NCI-H345 treated with DMSO at 0.1 percent for 48 hours (cell line): ENCODE measurements at regions not wholly inside any gene's neighbourhood (a gene's known extent, or its start where the extent isn't known, plus 50 kb on each side); places are given as distances from the start of the nearest gene placed in this dataset.
"Not testable (repeated sequence)": the region's sequence is repeated elsewhere in the genome, so short reads cannot be mapped to it uniquely, and the experiment has no call there.

ENCODE experiments used
- DNase-seq: peaks from one replicate; lab custom pipeline; 2025; ENCODE audit not compliant: unreplicated experiment; lab: John Stamatoyannopoulos, UW

DNA sequence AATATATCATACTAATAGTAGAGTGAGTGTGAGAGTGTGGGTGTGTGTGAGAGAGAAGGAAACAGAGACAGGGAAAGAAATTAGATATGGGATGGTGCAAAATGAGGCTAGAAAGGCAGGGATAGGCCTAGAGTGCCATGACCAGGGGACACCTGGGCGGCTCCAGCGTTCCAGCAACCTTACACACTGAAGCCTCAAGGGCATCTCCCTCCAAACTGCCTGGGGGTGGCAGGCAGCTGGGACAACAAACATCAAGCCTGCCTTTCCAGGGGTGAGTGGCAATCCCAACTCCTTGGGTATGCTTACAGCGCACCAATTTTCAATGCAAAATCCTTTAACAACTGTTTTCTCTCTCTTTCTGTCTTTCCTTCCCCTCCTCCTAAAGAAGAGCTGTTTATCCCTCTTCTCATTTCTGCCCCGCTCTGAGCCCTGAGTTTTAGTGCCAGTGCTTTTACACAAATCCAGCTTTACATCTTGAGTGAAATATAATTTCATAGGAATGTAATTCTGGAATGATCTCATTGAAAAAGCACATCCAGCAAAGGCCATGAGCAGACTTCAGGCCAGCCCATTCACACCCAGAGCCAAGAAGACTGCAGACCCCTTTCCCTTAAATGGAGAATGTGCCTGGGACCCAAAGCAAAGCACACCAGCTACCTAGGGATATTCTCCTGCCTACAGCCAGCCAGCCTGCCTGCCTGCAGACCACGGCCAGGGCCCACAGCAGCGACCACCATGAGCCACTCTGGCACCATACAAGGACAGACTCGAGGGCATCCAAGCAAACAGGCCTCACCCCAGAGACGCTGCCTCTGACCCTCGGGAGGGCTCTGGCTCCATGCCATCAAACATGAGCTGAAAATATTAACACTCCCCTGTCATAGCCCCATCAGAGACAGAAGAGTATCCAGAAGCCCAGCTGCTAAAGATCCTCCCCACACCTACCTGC lies 90.3 kb downstream of the RPL27A start:
- no peak for DNase-seq

DNA sequence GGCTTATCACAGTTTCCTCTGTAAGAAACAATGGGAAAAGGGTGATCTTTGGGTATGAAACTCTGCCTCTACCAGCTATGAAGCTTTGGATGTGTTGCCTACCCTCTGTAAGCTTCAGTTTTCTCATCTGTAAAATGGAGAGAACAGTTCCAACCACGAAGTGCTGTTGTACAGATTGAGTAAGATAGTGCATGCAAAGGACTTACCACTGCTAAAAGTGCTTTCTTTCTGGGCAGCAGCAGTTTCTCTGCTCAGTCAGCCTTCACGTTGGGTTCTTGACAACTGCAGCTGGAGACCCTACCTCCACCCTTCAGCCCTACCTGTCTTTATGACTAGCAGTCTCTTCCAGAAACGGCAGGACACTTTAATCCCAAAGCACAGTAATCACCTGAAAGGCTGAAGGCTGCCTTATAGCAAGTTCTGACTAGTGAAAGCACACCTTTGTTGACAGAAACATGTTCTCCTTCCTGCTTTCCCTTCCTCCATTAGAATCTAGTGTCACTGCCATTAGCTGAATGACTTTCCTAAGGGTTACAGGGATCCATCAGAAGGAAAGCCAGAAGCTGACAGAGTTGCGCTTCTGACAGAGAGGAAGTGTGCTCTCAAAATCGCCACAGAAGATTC lies 91.4 kb downstream of the RPL27A start:
- DNase-seq: no peak

DNA sequence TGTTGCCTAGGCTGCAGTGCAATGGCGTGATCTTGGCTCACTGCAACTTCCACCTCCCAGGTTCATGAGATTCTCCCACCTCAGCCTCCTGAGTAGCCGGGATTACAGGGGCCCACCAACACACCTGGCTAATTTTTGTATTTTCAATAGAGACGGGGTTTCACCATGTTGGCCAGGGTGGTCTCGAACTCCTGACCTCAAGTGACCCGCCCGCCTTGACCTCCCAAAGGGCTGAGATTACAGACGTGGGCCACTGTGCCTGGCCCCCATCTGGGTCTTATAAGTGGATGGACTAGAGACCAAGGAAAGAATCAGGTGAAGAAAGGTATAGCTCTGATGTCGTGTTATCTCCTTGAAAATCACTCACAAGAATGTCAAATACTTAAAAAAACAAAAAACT lies 92.3 kb downstream of the RPL27A start:
- DNase-seq: not testable (repeated sequence)

DNA sequence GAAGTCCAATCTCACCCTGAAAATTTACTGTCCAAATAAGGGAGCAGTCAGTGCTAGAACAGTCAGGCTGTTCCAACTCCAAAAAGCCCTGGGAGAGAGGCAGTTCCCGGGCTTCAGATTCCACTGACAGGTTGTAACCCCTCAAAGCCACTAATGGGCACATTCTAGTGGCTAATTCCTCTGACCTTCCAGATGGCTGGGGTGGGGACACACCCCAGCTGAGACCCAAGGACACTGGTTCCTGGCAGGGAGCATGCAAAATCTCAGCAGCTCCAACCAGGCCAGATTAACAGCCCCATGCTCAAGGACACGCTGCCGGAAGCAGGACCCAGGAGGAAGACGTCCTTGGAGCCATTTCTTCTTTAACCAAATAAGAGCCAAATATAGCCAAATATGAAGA lies 92.7 kb downstream of the RPL27A start:
- DNase-seq: no peak

DNA sequence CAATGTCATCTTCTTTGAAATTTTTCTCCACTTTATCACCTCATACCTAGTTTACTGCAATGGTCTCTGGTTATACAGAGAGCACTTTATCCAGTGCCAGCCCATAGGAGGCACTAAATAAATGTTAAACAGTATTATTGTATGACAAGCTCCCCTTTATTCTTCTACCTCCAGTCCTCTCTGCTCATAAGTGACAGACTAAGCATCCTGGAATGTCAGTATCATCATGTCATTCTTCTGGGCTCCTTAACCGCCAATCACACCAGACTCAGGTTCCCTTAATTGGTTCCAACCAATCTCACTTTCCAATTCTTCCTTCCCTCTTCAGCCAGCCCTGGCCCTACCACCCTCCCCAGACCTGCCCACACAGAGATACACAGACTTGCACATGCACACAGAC lies 93.1 kb downstream of the RPL27A start:
- no peak for DNase-seq

DNA sequence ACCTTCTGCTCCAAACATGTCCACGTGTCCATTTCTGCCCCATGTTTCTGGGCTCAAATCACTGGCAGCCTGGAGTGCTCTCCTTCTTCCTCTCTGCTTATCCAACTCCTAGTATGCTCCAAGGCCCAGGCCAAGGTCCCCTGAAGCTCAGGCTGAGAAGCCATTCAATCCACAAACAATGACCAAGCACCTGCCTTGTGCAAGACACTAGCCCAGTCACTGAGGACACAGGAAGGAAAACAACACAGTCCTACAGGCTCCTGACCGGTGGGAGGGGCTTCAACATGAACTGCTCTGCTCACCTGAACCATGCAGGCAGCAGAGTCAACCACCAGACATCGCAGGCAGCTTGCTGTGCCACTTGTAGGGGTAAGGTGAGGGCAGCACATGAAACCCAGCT lies 93.6 kb downstream of the RPL27A start:
- DNase-seq: no peak

DNA sequence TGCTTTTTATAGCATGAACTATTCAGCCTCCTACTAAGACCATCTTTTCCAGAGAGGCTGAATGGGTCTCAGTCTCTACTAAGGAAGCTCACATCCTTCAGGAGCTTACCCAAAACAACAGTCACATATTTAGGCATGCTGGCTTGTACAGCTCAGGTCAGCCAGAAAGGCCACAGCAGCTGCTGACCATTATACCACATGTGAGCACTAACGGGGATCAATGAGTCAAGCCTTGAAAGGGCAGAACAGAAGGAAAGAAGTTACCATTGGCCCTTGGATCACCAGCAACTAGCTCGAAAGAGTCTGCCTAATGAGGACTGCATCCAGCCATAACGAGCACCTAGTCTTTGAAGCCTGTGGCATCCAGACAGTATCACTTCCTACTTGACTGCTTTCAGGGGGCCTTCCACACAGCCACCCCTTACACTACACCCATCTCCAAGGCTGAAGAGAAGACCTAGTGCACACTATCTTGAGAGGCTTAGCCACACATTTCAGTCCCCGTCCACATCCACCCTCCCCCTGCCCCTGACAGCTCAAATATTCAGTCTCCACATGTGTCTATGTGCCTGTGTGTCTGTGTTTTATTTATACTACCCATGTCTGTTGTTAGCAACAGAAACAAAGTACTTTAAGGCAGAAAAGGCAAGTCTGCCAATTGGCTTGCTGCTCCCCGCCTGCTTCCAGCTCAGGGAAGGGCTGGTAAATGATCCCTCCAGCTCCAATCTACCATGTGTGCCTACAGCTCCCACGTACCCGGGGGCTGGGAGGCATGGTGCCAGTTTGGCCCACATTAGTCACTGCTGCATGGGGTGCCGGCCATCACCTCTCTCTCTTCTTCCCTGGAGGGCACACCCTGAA lies 95.5 kb downstream of the RPL27A start:
- DNase-seq: no peak

DNA sequence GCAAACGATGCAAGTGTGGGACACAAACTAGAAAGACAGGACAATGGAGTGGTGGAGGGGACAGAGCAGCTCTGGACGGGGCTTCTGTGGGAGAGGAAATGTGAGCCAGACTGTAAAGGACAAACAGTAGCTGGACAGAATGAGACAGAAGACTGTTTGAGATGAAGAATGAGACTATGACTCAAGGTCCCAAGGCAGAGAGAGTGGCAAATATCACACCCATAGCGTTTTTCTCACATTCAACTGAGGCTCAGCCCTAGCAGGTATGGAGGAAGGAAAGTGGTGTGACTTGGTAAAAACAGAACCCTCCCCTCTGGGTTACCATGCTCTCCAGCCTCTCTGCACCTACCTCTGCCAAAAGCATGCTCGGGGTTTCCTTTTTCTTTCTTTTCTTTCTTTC lies 96.5 kb downstream of the RPL27A start:
- no peak for DNase-seq

DNA sequence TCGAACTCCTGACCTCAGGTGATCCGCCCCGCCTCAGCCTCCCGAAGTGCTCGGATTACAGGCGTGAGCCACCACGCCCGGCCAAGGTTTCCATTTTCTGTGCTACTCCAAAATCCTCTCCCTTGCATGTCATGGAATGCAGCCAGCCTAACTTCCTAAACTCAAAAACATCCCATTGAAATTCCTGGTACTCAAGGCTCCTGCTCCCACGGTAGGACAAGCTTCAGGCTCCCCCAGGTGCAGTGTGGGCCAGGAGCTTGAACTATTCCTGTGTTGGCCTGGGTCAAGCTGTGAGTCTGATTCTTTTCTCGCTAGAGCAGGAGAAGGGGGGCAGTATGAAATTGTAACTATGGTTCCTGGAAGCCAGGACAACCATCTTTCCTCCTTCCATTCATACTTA lies 97.1 kb downstream of the RPL27A start:
- DNase-seq: no peak

DNA sequence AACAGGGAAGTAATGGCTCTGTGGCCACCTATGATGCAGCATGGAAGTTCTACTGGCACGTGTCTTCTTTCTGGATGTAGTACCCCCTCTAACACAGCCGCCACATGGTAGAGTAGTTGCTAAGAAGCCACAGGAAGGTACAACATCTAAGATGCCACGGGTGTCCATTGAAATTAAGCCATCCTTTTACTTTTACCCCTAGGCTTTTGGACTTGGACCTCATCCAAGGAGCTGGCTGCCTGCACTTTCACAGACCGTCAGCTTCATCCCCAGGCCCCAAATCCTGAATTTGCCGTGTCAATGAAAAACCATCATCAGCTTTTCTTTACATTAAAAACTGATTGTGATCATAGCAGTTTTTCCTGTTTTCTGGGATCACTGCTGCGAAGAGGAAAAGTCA lies 102.4 kb downstream of the RPL27A start:
- DNase-seq: no peak

DNA sequence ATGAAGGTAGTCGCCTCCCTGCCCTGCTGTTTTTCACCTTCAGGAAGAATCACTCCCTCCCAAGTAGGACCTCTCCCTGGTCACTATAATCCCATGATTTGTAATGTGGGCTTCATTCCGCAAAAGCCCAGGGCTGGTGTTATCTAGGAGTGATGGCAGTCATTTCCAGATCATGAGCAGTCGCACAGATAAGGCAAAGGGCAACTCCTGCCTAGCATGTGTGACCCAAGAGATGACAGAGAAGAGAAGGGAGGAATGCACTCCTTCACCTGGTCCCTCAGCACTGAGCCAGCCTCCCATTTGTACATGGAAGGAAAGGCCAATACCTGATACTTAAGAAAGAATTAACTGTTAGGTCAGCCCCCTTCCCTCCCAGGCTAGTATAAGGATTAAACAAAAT lies 102.9 kb downstream of the RPL27A start:
- DNase-seq: no peak

DNA sequence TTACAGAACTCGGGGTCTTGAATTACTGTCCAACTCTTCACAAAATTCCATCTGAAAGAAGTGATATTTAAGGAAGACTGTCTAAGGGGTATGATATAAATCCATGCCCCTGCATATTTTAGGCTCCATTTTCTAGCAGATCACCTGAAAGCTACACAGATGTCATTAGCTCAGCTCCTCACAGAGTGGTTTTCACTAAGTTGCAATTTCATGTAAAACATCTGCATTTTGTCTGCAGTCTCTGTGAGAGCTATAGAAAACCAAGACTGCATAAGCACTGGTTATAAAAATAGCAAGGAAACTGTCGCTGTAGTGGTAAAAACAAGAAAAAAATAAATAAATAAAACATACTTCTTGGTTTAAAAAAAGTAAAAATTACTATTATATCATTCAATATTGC lies 103.4 kb downstream of the RPL27A start:
- DNase-seq: no peak

DNA sequence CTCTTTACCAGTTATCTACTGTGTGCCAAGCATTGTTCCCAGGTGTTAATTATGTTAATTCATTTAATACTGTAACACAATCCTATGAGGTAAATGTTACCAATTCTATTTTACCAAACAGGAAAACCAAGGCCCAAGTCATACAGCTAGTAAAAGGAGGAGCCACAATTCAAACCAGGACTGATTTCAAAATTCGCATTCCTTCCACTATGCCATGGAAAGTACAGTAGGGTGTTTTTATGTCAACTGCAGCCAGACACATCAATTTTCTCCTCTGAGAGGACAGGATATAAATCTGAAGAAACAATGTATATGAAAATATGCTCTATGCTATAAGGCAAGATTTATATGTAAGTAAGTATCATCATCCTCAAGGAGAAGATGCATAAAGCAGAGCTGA lies 104.3 kb downstream of the RPL27A start:
- DNase-seq: no peak

DNA sequence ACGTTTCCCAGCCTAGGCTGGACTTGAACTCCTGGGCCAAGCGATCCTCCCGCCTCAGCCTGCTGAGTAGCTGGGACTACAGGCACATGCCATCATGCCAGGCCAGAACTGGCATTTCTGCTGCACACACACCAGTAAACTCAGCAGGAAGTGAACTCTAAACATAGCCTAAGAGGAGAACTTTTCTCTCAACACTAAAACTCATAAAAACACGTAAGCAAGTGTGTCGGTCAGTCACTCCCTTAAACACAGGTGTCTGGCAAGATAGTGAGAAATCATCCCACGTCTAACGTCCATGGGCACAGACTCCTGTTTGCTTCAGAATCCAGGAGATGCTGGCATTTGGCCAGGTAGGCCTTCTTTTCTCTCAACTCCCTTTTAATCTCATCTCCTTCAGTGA lies 104.8 kb downstream of the RPL27A start:
- no peak for DNase-seq

DNA sequence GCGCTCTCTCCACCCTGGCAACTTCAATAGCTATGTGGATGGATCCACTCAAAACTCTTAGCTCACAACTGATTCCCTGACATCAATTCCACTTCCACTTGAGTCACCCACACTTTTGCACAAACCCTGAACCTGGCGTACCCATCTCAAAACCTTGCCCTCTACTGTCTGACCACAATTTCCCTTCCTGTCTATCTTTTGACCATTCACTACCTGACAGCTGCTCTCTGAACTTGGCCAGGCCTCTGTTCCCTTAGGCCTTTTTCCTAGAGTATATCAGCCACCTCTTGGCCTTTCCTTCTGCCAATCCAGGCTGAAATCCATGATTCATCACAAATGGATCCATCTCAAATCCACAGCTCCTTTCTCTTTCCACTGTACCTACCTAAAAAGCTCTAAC lies 106.0 kb downstream of the RPL27A start:
- DNase-seq: no peak

DNA sequence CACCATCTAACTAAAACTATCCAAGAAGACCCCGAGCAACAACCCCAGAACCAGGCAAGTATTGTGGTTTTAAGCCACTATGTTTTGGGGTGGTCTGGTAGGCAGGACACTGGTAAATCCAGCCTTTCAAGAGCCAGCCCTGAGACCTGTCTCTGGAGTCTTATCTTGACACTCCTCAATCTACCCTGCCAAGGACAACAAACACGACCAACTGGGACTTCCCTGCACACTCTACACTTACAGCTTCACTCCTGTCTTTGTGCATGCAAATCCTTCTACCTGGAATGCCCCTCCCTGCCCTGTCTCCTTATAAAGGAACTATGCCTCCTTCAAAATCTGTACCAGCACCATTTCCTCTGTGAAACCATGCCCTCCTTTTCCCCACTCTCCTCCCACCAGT lies 107.3 kb downstream of the RPL27A start:
- DNase-seq: no peak

DNA sequence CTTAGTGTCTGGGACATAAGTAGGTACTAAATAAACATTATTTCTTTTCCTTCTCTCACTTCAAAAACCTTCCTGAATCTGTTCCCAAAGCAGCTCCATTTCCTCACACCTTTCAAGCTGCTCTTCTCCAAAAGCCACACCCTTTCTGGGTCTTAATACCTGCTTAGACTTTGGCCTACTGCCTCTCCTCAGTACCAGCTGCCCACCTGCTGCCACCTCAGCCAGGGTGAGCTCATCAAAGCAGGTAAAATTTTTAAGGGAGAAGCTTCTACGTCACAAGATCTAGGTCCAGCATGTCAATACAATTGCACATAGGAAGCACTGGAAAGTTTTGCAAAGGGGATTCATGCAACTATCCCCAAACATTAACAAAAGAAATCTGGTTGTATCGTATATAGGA lies 108.4 kb downstream of the RPL27A start:
- no peak for DNase-seq

DNA sequence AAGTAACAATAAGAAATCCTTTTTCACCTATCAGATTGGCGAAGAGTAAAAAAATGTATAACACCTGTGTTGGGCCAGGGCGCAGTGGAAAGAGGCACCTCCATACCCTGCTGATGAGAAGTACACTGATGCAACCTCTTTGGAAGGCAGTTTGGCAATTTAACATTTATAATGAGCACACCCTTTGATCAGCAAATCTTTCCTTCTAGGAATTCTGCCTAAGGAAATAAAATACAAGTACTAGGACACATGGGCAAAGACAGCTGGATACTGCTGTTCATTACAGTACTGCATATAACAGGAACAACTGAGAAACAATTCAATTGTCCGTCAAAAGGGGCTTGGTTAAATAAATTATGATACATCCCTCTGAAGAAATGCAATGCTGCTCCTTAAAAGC lies 110.1 kb downstream of the RPL27A start:
- DNase-seq: no peak

DNA sequence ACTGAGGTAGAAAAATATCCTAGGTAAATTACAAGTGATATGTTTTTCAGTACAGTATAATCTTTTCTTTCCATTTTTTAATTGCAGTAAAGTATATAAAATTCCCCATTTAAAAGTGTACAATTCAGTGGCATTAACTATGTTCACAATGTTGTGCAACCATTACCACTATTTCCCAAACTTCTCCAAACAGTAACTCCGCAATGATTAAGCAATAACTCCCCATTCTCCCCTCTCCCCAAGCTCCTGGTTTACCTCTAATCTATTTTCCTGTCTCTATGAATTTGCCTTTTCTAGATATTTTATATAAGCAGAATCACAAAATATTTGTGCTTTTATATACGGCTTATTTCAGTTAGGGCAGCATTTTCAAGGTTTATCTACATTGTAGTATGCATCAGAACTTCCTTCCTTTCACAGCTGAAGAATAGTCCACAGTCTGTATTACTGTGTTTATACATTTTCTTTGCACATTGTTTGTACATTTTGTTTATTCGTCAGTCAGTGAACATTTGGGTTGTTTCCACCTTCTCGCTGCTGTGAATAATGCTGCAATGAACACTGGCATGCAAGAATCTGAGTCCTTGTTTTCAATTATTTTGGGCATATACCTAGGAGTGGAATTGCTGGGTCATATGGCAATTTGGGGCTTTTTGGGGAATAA lies 110.7 kb downstream of the RPL27A start:
- DNase-seq: no peak

DNA sequence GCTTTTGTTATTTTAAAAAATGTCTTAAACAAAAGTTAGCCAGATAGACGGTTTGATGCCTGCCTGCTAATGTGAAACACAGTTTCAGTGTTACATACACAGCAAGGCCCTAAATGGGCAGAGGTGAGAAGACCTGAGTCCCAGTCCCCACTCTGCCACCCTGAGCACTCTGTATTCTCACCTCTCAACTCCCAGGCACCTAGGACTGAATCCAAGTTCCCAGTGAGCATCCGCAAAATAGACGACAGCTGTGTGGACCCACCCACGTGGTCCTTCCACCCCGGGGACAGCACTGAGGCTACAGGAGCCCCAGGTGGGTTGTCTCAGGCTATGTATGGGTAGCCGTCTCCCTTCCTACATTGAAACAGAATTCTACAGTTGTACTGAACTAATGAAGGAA lies 111.5 kb downstream of the RPL27A start:
- DNase-seq: no peak

DNA sequence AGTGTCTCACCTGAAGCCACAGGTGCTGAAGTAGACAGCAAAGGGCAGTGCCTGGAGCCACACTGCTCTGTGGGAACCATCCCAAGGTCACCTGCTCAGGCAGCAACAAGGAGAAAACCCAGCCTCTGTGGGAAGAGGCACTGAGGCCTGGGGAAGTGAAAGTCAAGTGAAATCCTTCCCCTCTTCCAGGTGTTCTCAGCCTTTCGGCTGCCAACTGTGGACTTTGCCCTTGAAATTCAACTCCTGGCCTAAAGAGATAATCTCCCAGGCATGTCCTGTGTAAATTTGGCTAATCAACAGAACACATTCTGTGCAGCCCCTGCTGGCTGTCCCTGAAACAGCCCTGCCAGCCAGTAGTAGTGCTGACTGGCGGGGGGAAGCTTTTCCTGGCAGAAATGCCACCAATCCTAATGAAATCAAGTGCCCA lies 112.1 kb downstream of the RPL27A start:
- DNase-seq: no peak
